Caki2 (cell line): ENCODE measurements at regions not wholly inside any gene's neighbourhood (a gene's known extent, or its start where the extent isn't known, plus 50 kb on each side); places are given as distances from the start of the nearest gene placed in this dataset.

ENCODE experiments used
- DNase-seq: peaks from one replicate; pipeline ENCODE4 v3.0.0-alpha.2; 2015; ENCODE audit warnings: low read depth
- in situ Hi-C: cut with HindIII; loops from 2 replicates; pipeline ENCODE4 v1.10.0; 2016; ENCODE audit warnings: low sequenced_read_pairs, low pct_unique_long_range_greater_than_20kb, mixed read lengths

GRCh38 chr11:92834296-92835020, 135.0 kb upstream of the MTNR1B start:
- in situ Hi-C loops: no loop called here
- no peak for DNase-seq

DNA sequence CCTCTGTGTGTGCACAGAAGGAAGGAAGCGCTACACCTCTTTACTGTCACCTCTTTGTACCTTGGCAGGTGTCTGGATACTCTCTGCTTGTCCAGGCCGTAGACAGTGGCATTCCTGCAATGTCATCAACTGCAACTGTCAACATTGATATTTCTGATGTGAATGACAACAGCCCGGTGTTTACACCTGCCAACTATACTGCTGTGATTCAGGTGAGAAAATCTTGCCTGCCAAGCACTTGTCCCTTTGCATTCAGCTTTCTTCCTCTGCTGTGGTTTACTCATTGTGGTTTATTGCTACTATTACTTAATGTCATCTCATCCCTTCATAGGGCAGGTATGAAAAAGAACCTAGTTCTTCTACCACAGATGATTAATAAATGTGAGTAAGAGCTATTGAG, 131.9 kb upstream of the MTNR1B start:
- no peak for DNase-seq
- in situ Hi-C loops: no loop called here

- in situ Hi-C loops: no loop called here
- no peak for DNase-seq
Measured at GRCh38 chr11:92838759-92839310, 130.6 kb upstream of the MTNR1B start.

DNA sequence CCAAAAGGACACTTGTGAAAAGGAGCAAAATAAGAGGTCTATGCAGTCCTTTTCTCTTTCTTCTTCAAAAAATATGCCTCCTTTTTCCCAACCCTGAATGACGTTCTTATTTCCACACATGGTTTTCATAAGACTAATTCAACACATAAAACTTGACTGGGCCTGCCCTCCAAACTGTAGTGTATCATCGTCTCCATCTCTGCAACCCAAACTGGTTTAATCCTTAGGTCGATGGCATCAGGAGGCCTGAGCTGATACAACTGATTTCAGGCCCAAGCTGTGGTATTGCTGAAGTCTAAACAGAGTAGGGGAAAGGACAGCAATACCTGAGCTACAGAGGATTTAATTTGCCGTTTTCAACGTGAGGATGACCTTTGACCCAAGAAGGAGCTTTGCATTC, 130.0 kb upstream of the MTNR1B start:
- in situ Hi-C loops: no loop called here
- DNase-seq: no peak

GRCh38 chr11:92841719-92842118, 127.7 kb upstream of the MTNR1B start:
- in situ Hi-C loops: no loop called here
- no peak for DNase-seq

DNA sequence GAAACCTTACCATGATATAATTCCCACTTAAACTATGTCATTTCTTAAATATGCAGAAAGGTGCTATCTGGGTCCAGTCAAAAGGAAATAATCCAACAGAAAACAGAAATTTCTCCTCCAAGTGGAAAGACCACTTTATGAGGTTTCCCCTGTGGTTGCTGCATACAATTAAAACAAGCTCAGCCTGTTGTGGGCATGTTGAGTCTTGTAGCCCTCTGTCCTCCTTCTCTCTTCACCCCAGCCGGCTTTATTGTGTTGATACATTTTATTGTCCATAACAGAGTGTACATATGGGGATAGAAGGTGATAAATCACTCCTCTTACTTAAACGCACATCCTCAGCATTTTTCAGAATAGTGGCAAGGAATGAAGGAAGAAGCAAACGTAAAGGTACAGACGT, 126.0 kb upstream of the MTNR1B start:
- DNase-seq: no peak
- in situ Hi-C loops: no loop called here

DNA sequence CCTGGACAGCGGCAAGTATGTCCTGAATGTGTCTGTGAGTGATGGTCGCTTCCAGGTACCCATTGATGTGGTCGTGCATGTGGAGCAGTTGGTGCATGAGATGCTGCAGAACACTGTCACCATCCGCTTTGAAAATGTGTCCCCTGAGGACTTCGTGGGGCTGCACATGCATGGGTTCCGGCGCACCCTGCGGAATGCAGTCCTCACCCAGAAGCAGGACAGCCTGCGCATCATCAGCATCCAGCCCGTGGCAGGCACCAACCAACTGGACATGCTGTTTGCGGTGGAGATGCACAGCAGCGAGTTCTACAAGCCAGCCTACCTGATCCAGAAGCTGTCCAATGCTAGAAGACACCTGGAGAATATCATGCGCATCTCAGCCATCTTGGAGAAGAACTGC, 125.3 kb upstream of the MTNR1B start:
- in situ Hi-C loops: no loop called here
- no peak for DNase-seq

- DNase-seq: no peak
- in situ Hi-C loops: no loop called here
Measured at GRCh38 chr11:92845390-92845789, 124.1 kb upstream of the MTNR1B start.

- DNase-seq: no peak
- in situ Hi-C loops: no loop called here
Measured at GRCh38 chr11:92845805-92846204, 123.6 kb upstream of the MTNR1B start.

DNA sequence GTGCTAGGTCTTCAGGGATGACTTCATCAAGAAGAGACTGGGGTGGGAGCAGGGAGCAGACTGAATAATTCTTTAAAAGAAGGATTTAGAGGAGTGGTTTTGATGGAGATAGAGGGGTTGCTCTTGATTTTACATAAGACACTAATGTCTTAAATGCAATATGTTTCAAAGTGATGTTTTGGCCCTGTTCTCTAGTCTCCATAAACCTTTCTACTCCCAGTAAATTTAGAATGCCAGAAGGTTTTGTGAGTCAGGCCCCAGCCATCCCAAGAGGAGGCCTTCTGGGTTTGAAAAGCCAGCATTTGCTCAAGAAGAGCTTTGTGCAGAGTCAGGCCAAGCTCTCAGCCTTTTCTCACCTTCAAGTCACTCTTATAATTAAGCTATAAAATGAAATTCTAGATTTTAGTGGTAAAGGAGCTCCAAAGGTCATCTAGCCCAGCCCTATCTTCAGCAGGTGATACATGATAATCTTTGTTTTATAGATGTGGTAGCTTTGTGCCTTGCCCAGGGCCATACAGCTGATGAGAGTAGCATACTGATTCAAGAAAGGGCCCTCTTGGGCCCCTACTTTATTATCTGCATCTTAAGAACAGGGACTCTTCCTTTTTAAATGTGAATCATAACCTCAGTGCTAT, 122.8 kb upstream of the MTNR1B start:
- in situ Hi-C loops: no loop called here
- no peak for DNase-seq

- in situ Hi-C loops: no loop called here
- DNase-seq: no peak
Measured at GRCh38 chr11:92848578-92848977, 120.9 kb upstream of the MTNR1B start.

GRCh38 chr11:92850296-92850826, 119.1 kb upstream of the MTNR1B start:
- in situ Hi-C loops: no loop called here
- DNase-seq: no peak

- in situ Hi-C loops: no loop called here
- no peak for DNase-seq
Measured at GRCh38 chr11:92852229-92852628, 117.2 kb upstream of the MTNR1B start.

- DNase-seq: no peak
- in situ Hi-C loops: no loop called here
Measured at GRCh38 chr11:92852946-92853345, 116.5 kb upstream of the MTNR1B start.

DNA sequence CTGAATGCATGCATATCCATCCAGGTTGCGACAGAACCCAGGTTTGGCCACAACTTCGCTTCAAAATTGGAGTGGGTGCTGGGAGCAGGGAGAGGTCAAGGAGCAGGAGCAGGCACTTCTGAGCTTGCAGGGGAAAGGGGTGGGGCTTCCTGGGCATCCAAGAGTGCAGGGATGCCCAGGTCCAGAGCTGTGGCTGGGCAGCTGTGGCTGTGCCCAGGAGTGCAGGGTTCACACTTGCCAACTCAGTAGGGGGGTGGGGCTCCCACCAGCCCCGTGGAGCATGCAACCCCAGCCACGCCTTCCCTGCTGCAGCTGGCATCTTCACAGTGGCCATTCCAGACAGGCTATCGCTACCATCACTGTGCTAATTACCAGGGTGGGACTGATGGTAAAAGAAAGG, 115.3 kb upstream of the MTNR1B start:
- no peak for DNase-seq
- in situ Hi-C loops: no loop called here

DNA sequence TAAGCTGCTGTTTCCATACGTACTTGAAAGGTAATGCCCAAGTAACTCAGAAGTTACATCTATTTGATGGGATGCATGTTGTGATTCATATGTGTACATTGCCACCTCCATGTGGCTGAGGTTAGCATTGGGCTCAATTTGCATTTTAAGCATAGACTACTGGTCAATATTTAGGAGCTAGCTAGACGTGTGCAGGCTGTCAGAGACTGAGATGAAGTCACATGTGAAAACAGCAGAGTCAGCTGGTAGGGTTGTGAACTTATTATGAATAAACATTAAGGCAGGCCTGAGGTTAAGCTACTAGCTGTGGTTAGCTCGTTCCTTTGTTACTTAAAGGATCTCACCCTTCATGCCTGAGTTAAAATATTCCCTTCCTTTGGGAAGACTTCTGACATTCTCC, 114.5 kb upstream of the MTNR1B start:
- no peak for DNase-seq
- in situ Hi-C loops: no loop called here

- in situ Hi-C loops: no loop called here
- DNase-seq: no peak
Measured at GRCh38 chr11:92855607-92856405, 113.6 kb upstream of the MTNR1B start.

- in situ Hi-C loops: no loop called here
- DNase-seq: no peak
Measured at GRCh38 chr11:92857407-92857806, 112.0 kb upstream of the MTNR1B start.

DNA sequence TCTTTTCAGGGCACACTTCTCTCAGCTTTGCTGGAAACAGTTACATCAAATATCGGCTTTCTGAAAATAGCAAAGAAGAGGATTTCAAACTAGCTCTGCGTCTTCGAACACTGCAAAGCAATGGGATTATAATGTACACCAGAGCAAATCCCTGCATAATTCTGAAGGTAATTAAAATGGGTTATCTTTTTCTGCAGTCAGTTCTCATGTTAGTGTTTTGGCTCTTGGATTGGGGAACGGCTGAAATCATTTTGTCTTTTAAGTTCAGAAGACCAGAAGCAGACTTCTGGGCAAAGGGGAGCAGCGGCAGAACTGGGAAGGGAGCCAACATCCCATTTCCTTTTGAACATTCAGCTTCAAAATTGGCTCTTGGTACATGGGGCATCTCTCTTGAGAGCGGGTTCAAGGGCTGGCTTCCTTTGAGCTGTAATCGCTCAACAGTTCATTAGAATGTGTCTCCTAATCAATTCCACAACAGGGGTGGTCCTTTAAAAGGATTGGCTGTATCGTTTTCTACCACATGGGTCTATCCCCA, 110.2 kb upstream of the MTNR1B start:
- no peak for DNase-seq
- in situ Hi-C loops: no loop called here
